ENCODE measurements at regions not wholly inside any gene's neighbourhood (a gene's known extent, or its start where the extent isn't known, plus 50 kb on each side); places are given as distances from the start of the nearest gene placed in this dataset.

GRCh38 chrX:39613997-39614679 is 483.6 kb downstream of the BCOR start:
- peak overlapping the region in 1 of 2 experiments; percentile 31; a peak in 1 of 4 replicates for H3K4me3 ChIP-seq (ENCODE audit: low read depth in 2 of 2, low read length in 1 of 2)
- H3K27ac ChIP-seq (ENCODE audit: low read depth in 2 of 2, low read length in 1 of 2), result peak overlapping the region in 1 of 2 experiments; percentile 19; a peak in 1 of 4 replicates
- no peaks in the 10 kb centered on the region for H3K9me2 ChIP-seq
- no peaks in the 10 kb centered on the region for H3K79me2 ChIP-seq (ENCODE audit: insufficient read depth)
- H3K36me3 ChIP-seq (replicated peaks in 1 of 2; ENCODE audit: control insufficient read depth in 1 of 2, insufficient read depth in 2 of 2, low read length in 1 of 2), result no peaks in the 10 kb centered on the region
- H3K9me3 ChIP-seq, result no peaks in the 10 kb centered on the region
- ChIA-PET POLR2A (no interaction called here), CTCF (no interaction called here)
- peak; percentile 59 for DNase-seq
- peaks cover 0 to 10% of the 10 kb centered on the region in 2 experiments; a peak in 1 of 4 replicates for H3K4me1 ChIP-seq (ENCODE audit: control insufficient read depth in 1 of 2, insufficient read depth in 2 of 2, low read depth in 1 of 2, low read length in 1 of 2)
- no peak overlapping the region for H3K9ac ChIP-seq
- TF ChIP-seq NRF1 (IDR thresholded peaks at IDR 0.05; ENCODE audit: low read depth, low read length) (no peak), MAX (IDR thresholded peaks at IDR 0.05; ENCODE audit: low read depth) (no peak), ELF1 (IDR thresholded peaks at IDR 0.05) (no peak), SIN3A (IDR thresholded peaks at IDR 0.05; ENCODE audit: borderline replicate concordance, low read depth, low read length) (no peak), ZBTB33 (IDR thresholded peaks at IDR 0.05; ENCODE audit: borderline replicate concordance, low read depth) (no peak), EP300 (IDR thresholded peaks at IDR 0.05; ENCODE audit: borderline replicate concordance in 1 of 2, low read depth in 1 of 2, low read length in 1 of 2) (no peak), MXI1 (IDR thresholded peaks at IDR 0.05; ENCODE audit: low read depth, low read length) (no peak), REST (IDR thresholded peaks at IDR 0.05; ENCODE audit: low read depth, low read length) (no peak), RFX5 (IDR thresholded peaks at IDR 0.05; ENCODE audit: low read length) (no peak), IRF3 (IDR thresholded peaks at IDR 0.05; ENCODE audit: low read depth, low read length) (no peak), MEF2A (IDR thresholded peaks at IDR 0.05; ENCODE audit: borderline replicate concordance, low read depth) (no peak), NFIC (IDR thresholded peaks at IDR 0.05; ENCODE audit: borderline replicate concordance) (no peak), GATA2 (CRISPR knock-in tag; IDR thresholded peaks at IDR 0.05) (no peak)
- no peak overlapping the region for H2AFZ ChIP-seq (ENCODE audit: low read depth)
- 16% methylated on average over 23 of the region's 23 CpGs for WGBS (ENCODE audit: low lambda C conversion rate)
- H3K4me2 ChIP-seq, result 0 out of 2 replicates have a peak overlapping the region, but pooled peaks have one; percentile 28
- H4K20me1 ChIP-seq (ENCODE audit: insufficient read depth), result no peaks in the 10 kb centered on the region
- H3K27me3 ChIP-seq (ENCODE audit: insufficient read depth), result peaks cover 40% of the 10 kb centered on the region
- H3F3A ChIP-seq (replicated peaks; ENCODE audit: insufficient read depth), result no peaks in the 10 kb centered on the region
